GM13977 (cell line): ENCODE measurements at regions not wholly inside any gene's neighbourhood (a gene's known extent, or its start where the extent isn't known, plus 50 kb on each side); places are given as distances from the start of the nearest gene placed in this dataset.

Experiments
- DNase-seq: peaks from one replicate; pipeline ENCODE4 v3.0.0; 2012; ENCODE audit warnings: low spot score
- in situ Hi-C: fragments of 300-500 bp; cut with MboI; formaldehyde crosslinking; loops from one replicate; pipeline ENCODE4 v1.12.0; 2022; ENCODE audit warnings: low sequenced_read_pairs, low pct_unique_long_range_greater_than_20kb, mixed read lengths, inconsistent platforms; ENCODE audit not compliant: unreplicated experiment
- TF ChIP-seq, protein P1 (sequence below): IDR thresholded peaks from 2 replicates; pipeline ENCODE4 v1.5.1; 2012; ENCODE audit warnings: mild to moderate bottlenecking, control low read depth; ENCODE audit not compliant: insufficient read depth; ENCODE audit errors: extremely low read depth, missing control alignments

DNA sequence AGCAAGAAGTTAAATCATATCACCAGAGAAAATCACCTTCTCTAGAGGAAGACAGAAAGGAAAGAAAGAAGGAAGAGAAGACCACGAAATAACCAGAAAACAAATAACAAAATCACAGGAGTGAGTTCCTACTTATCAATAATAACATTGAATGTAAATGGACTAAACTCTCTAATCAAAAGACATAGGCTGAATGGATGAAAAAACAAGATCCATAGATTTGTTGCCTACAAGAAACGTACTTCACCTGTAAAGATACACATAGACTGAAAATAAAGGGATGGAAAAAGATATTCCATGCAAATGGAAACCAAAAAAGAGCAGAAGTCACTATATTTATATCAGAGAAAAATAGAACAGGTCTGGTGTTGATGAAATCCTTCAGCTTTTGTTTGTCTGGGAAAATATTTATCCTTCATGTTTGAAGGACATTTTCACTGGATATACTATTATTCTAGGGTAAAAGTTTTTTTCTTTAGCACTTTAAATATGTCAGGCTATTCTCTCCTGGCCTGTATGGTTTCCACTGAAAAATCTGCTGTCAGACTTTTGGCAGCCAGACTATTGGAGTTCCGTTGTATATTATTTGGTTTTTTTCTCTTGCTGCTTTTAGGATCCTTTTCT is 202.5 kb upstream of the DUSP10 start:
- in situ Hi-C loops = no loop called here
- TF ChIP-seq, protein P1, sequence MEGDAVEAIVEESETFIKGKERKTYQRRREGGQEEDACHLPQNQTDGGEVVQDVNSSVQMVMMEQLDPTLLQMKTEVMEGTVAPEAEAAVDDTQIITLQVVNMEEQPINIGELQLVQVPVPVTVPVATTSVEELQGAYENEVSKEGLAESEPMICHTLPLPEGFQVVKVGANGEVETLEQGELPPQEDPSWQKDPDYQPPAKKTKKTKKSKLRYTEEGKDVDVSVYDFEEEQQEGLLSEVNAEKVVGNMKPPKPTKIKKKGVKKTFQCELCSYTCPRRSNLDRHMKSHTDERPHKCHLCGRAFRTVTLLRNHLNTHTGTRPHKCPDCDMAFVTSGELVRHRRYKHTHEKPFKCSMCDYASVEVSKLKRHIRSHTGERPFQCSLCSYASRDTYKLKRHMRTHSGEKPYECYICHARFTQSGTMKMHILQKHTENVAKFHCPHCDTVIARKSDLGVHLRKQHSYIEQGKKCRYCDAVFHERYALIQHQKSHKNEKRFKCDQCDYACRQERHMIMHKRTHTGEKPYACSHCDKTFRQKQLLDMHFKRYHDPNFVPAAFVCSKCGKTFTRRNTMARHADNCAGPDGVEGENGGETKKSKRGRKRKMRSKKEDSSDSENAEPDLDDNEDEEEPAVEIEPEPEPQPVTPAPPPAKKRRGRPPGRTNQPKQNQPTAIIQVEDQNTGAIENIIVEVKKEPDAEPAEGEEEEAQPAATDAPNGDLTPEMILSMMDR = no peak
- no peak for DNase-seq

DNA sequence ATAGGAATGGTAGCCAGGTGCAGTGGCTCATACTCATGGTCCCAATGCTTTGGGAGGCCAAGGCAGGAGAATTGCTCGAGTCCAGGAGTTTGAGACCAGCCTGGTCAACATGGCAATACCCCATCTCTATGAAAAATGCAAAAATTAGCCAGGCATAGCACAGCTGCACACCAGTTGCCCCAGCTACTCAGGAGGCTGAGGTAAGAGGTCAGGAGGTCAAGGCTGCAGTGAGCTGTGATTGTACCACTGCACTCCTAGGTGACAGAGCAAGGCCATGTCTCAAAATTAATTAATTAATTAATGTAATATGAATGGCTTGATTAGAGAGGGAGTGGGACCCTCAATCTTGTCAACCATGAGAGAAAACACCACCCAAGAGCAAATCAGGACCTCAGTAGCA is 198.7 kb upstream of the DUSP10 start:
- TF ChIP-seq, protein P1 = no peak
- in situ Hi-C loops = no loop called here
- DNase-seq = no peak

DNA sequence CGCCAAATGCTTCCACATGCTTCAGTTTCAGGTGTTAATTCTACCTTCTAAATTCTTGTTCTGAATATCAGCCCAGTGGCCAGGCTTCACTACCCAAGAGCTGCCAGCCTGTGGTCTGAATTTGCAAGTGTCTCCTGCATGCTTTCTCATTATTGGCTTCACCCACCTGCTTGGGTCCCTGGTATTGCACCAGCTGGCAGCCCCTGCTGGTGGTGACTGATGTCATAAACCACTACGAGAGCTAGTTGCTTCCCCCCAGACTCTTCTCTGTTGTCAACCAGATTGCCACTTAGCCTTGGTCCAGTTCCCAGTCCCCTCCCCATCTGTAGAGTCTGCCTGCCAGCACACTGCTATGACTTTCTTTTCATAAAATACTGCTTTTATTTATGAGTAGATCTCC is 197.7 kb upstream of the DUSP10 start:
- no peak for DNase-seq
- in situ Hi-C loops = no loop called here
- TF ChIP-seq, protein P1 = no peak

DNA sequence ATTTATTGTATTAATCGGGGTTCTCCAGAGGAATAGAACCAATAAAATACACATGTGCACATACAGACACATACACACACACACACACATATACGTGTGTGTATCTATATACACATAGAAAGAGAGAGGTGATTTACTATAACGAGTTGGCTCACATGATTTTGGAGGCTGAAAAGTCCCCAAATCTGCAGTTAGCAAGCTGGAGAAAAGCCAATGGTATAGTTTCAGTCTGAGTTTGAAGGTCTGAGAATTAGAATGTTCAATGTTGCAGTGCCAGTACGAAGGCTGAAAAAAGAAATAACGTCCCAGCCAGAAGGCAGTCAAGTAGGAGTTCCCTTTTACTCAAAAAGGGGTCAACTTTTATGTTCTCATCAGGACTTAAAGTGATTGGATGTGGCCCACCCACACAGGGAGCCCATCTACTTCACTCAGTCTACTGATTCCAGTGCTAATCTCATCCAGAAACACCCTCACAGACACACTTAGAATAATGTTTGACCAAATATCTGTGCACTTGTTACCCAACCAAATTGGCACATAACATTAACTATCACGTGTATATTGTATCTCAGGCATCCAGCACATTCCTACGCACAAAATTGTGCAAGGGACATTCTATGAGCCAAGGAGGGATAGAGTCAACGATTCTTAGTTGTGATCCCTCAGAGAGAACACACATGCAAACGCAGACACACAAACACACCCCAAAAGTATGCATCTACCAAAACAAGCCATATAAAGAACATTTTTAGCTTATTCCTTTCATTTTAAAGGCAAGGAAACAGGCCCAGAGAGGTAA is 195.5 kb upstream of the DUSP10 start:
- in situ Hi-C loops = no loop called here

DNA sequence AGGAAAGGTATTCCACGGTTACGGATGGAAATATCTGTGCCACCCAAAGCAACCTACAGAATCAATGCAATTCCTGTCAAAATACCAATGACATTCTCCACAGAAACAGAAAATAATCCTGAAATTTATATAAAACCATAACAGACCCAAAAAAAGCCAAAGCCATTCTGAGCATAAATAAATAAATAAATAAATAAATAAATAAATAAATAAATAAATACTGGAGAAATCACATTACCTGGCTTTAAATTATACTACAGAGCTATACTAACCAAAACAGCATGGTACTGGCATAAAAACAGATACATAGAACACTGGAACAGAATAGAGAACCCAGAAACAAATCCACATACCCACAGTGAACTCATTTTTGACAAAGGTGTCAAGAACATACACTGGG is 191.9 kb upstream of the DUSP10 start:
- TF ChIP-seq, protein P1 = no peak
- in situ Hi-C loops = no loop called here
- DNase-seq = no peak

More for the DNA sequence above, 195.5 kb upstream of the DUSP10 start:
- TF ChIP-seq, protein P1 = no peak
- no peak for DNase-seq

DNA sequence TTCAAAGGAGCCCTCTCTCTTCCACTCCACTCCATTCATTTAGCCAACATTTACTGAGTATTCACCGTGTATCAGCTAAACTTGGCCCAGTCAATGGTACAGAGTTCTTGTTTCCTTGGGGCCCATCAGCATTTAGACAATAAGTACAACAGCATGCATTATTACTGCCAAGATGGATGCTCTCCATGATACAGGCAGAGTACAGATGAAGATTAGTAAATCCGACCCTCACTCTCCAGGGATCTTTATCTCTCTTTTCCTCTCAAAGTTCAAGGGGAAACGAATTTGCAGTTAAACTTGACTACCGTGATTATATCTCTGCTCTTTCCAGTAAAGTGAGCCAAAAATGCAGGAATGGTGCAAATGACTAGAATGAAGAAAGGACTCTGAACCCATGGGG is 184.6 kb upstream of the DUSP10 start:
- TF ChIP-seq, protein P1 = no peak
- in situ Hi-C loops = no loop called here
- no peak for DNase-seq
